ENCODE measurements at regions not wholly inside any gene's neighbourhood (a gene's known extent, or its start where the extent isn't known, plus 50 kb on each side); places are given as distances from the start of the nearest gene placed in this dataset.

DNA sequence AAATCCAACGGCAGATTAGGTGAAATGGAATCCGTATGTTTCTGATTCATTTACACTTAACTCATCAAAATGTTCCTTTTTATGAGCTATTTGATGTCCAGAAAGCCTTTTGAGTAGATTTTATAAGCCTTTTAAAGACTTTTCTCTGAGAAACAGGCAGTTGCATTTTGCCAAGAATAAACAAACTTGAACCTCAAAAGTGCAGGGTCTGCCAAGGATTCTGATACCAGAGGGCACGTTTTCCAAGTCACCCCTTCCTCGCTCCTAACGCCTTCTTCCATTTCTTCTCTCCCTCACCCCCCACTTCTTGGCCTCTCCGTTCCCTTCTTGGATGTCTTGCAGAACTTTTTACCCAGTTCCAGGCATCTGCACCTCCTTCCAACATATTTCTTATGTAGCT lies 200.6 kb upstream of the TBX3 start:
- Histone ChIP-seq H3K9me2 (ENCODE audit: insufficient read depth) (no peaks in the 10 kb centered on the region), H3K36me3 (ENCODE audit: control insufficient read depth in 1 of 2, insufficient read depth in 2 of 2, low read length in 2 of 2) (no peaks in the 10 kb centered on the region), H3K27ac (ENCODE audit: low read depth, low read length) (no peak overlapping the region), H3K9me3 (ENCODE audit: control insufficient read depth in 1 of 2, insufficient read depth in 1 of 2, low read depth in 1 of 2, low read length in 2 of 2) (no peaks in the 10 kb centered on the region), H3K79me2 (ENCODE audit: insufficient read depth, low read length) (no peaks in the 10 kb centered on the region), H3K4me1 (ENCODE audit: control insufficient read depth in 1 of 2, insufficient read depth in 2 of 2, low read length in 2 of 2) (no peaks in the 10 kb centered on the region), H3K27me3 (ENCODE audit: insufficient read depth, low read length) (0 out of 2 replicates have a peak, but pooled peaks cover 13% of the 10 kb centered on the region), H3K4me2 (ENCODE audit: low read length) (no peak overlapping the region), H3K9ac (ENCODE audit: low read length) (no peak overlapping the region), H3K4me3 (replicated peaks in 1 of 2; ENCODE audit: low read depth in 1 of 2, low read length in 2 of 2) (no peak overlapping the region), H2AFZ (ENCODE audit: low read depth, low read length, poor library complexity, severe bottlenecking) (no peak overlapping the region), H4K20me1 (ENCODE audit: insufficient read depth) (no peaks in the 10 kb centered on the region)
- ATAC-seq (no peak), DNase-seq (ENCODE audit: low read depth, low spot score) (no peak)
- BruUV-seq (replicated peaks), result no TSS peak
- RAD21 ChIA-PET (ENCODE audit: low non-redundant PET in 1 of 2, low total read pairs in 2 of 2, uncharacterized antibody in 2 of 2, unreplicated experiment in 2 of 2), result no interaction called here
- intact Hi-C loops (cut with micrococcal nuclease), result no loop called here
- CTCF ChIA-PET, result no interaction called here
- TF ChIP-seq, protein P1, sequence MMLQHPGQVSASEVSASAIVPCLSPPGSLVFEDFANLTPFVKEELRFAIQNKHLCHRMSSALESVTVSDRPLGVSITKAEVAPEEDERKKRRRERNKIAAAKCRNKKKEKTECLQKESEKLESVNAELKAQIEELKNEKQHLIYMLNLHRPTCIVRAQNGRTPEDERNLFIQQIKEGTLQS (IDR thresholded peaks at IDR 0.05), result no peak
- TF ChIP-seq ZFX (IDR thresholded peaks at IDR 0.05), result no peak
- no peak for TF ChIP-seq FOSL1 (IDR thresholded peaks at IDR 0.05; ENCODE audit: low read depth)
- no peak for TF ChIP-seq SIN3A (IDR thresholded peaks at IDR 0.05; ENCODE audit: low read depth)
- POLR2A ChIA-PET, result no interaction called here

DNA sequence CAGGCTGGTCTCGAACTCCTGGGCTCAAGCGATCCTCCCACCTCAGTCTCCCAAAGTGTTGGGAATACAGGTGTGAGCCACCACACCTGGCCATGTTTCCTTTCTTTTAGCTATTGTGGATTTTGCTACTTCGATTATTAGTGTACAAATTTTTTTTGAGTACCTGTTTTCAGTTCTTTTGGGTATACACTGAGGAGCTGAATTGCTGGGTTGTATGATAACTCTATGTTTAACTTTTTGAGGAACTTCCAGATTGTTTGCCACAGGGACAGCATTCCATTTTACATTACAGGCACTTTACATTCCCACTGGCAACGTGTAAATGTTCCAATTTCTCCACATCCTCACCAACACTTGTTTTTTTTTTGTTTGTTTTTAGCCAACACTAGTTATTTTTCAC lies 198.1 kb upstream of the TBX3 start:
- no peak overlapping the region for H3K4me2 ChIP-seq (ENCODE audit: low read length)
- no TSS peak for BruUV-seq (replicated peaks)
- no peak for DNase-seq (ENCODE audit: low read depth, low spot score)
- TF ChIP-seq, protein P2, sequence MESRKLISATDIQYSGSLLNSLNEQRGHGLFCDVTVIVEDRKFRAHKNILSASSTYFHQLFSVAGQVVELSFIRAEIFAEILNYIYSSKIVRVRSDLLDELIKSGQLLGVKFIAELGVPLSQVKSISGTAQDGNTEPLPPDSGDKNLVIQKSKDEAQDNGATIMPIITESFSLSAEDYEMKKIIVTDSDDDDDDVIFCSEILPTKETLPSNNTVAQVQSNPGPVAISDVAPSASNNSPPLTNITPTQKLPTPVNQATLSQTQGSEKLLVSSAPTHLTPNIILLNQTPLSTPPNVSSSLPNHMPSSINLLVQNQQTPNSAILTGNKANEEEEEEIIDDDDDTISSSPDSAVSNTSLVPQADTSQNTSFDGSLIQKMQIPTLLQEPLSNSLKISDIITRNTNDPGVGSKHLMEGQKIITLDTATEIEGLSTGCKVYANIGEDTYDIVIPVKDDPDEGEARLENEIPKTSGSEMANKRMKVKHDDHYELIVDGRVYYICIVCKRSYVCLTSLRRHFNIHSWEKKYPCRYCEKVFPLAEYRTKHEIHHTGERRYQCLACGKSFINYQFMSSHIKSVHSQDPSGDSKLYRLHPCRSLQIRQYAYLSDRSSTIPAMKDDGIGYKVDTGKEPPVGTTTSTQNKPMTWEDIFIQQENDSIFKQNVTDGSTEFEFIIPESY (IDR thresholded peaks at IDR 0.05; ENCODE audit: extremely low read depth, insufficient replicate concordance, low read length), result no peak
- TF ChIP-seq EZH2 (IDR thresholded peaks at IDR 0.05), result no peak
- TF ChIP-seq, protein P1 (IDR thresholded peaks at IDR 0.05), result no peak
- no peak for TF ChIP-seq EGR1 (IDR thresholded peaks at IDR 0.05; ENCODE audit: low read depth)
- TF ChIP-seq RAD21 (IDR thresholded peaks at IDR 0.05; ENCODE audit: low read depth), result no peak
- TF ChIP-seq JUND (IDR thresholded peaks at IDR 0.05), result no peak
- TF ChIP-seq, protein P3, sequence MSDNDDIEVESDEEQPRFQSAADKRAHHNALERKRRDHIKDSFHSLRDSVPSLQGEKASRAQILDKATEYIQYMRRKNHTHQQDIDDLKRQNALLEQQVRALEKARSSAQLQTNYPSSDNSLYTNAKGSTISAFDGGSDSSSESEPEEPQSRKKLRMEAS (IDR thresholded peaks at IDR 0.05), result no peak
- TF ChIP-seq ELF1 (IDR thresholded peaks at IDR 0.05; ENCODE audit: borderline replicate concordance, low read depth), result no peak
- TF ChIP-seq, protein P4, sequence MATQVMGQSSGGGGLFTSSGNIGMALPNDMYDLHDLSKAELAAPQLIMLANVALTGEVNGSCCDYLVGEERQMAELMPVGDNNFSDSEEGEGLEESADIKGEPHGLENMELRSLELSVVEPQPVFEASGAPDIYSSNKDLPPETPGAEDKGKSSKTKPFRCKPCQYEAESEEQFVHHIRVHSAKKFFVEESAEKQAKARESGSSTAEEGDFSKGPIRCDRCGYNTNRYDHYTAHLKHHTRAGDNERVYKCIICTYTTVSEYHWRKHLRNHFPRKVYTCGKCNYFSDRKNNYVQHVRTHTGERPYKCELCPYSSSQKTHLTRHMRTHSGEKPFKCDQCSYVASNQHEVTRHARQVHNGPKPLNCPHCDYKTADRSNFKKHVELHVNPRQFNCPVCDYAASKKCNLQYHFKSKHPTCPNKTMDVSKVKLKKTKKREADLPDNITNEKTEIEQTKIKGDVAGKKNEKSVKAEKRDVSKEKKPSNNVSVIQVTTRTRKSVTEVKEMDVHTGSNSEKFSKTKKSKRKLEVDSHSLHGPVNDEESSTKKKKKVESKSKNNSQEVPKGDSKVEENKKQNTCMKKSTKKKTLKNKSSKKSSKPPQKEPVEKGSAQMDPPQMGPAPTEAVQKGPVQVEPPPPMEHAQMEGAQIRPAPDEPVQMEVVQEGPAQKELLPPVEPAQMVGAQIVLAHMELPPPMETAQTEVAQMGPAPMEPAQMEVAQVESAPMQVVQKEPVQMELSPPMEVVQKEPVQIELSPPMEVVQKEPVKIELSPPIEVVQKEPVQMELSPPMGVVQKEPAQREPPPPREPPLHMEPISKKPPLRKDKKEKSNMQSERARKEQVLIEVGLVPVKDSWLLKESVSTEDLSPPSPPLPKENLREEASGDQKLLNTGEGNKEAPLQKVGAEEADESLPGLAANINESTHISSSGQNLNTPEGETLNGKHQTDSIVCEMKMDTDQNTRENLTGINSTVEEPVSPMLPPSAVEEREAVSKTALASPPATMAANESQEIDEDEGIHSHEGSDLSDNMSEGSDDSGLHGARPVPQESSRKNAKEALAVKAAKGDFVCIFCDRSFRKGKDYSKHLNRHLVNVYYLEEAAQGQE (IDR thresholded peaks at IDR 0.05; ENCODE audit: low read depth), result no peak
- H3K27me3 ChIP-seq (ENCODE audit: insufficient read depth, low read length), result 0 out of 2 replicates have a peak, but pooled peaks cover 13% of the 10 kb centered on the region
- no peak for ATAC-seq
- no peaks in the 10 kb centered on the region for H3K79me2 ChIP-seq (ENCODE audit: insufficient read depth, low read length)
- no peak overlapping the region for H2AFZ ChIP-seq (ENCODE audit: low read depth, low read length, poor library complexity, severe bottlenecking)
- H3K36me3 ChIP-seq (ENCODE audit: control insufficient read depth in 1 of 2, insufficient read depth in 2 of 2, low read length in 2 of 2), result no peaks in the 10 kb centered on the region
- H3K9me2 ChIP-seq (ENCODE audit: insufficient read depth), result no peaks in the 10 kb centered on the region
- ChIA-PET RAD21 (ENCODE audit: low non-redundant PET in 1 of 2, low total read pairs in 2 of 2, uncharacterized antibody in 2 of 2, unreplicated experiment in 2 of 2) (no interaction called here), CTCF (no interaction called here), POLR2A (no interaction called here)
- intact Hi-C loops (cut with micrococcal nuclease), result no loop called here
- no peaks in the 10 kb centered on the region for H4K20me1 ChIP-seq (ENCODE audit: insufficient read depth)
- no peak overlapping the region for H3K27ac ChIP-seq (ENCODE audit: low read depth, low read length)
- H3K9ac ChIP-seq (ENCODE audit: low read length), result no peak overlapping the region
- H3K4me1 ChIP-seq (ENCODE audit: control insufficient read depth in 1 of 2, insufficient read depth in 2 of 2, low read length in 2 of 2), result no peaks in the 10 kb centered on the region
- no peaks in the 10 kb centered on the region for H3K9me3 ChIP-seq (ENCODE audit: control insufficient read depth in 1 of 2, insufficient read depth in 1 of 2, low read depth in 1 of 2, low read length in 2 of 2)
- H3K4me3 ChIP-seq (replicated peaks in 1 of 2; ENCODE audit: low read depth in 1 of 2, low read length in 2 of 2), result no peak overlapping the region

Measured in HCT116 (cell line).